ENCODE measurements at regions not wholly inside any gene's neighbourhood (a gene's known extent, or its start where the extent isn't known, plus 50 kb on each side); places are given as distances from the start of the nearest gene placed in this dataset.

DNA sequence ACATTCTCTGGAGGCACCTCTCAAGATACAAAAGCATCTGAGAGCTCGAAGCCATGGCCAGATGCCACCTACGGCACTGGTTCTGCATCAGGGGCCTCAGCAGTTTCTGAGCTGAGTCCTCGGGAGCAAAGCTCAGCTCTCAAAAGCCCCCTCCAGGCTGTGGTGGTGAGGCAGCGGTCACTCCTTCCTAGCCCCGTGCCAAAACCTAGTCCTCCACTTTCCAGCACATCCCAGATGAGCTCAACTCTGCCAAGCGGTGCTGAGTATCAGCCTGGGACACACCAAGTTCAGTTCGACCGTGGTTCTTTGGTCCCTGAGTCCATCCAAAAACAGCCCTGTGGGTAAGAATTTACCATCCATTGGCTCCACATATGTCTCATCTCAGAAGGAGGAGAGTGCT, 79.3 kb upstream of the STT3B start:
- no peak for TF ChIP-seq POLR2A (IDR thresholded peaks at IDR 0.05; ENCODE audit: extremely low read depth, insufficient read length)
- TF ChIP-seq, protein P1, sequence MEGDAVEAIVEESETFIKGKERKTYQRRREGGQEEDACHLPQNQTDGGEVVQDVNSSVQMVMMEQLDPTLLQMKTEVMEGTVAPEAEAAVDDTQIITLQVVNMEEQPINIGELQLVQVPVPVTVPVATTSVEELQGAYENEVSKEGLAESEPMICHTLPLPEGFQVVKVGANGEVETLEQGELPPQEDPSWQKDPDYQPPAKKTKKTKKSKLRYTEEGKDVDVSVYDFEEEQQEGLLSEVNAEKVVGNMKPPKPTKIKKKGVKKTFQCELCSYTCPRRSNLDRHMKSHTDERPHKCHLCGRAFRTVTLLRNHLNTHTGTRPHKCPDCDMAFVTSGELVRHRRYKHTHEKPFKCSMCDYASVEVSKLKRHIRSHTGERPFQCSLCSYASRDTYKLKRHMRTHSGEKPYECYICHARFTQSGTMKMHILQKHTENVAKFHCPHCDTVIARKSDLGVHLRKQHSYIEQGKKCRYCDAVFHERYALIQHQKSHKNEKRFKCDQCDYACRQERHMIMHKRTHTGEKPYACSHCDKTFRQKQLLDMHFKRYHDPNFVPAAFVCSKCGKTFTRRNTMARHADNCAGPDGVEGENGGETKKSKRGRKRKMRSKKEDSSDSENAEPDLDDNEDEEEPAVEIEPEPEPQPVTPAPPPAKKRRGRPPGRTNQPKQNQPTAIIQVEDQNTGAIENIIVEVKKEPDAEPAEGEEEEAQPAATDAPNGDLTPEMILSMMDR (IDR thresholded peaks at IDR 0.05; ENCODE audit: low read depth, low read length) = no peak
- TF ChIP-seq, protein P2, sequence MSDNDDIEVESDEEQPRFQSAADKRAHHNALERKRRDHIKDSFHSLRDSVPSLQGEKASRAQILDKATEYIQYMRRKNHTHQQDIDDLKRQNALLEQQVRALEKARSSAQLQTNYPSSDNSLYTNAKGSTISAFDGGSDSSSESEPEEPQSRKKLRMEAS (IDR thresholded peaks at IDR 0.05; ENCODE audit: low read depth, low read length) = no peak
- no peak for TF ChIP-seq MYC (IDR thresholded peaks at IDR 0.05; ENCODE audit: low read depth, low read length)
- no peak for DNase-seq (ENCODE audit: low read depth)
- no peak overlapping the region for H3K4me3 ChIP-seq (ENCODE audit: low read depth, low read length)

DNA sequence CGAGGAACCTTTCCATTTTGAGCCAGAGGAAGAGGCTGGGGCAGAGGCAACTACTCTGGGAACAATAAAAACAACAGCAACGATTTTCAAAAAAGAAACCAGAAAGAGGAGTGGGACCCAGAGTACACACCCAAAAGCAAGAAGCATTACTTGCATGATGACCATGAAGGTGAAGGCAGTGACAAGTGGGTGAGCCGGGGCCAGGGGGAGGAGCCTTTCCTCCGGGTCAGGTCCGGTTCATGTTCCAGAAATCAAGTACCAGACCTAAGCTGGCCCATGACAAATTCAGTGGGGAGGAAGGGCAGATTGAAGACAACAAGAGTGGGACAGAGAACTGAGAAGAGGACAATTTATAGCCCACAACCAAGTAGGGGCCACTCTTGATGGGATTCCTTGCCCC, 77.2 kb upstream of the STT3B start:
- no peak for DNase-seq (ENCODE audit: low read depth)
- no peak overlapping the region for H3K4me3 ChIP-seq (ENCODE audit: low read depth, low read length)
- no peak for TF ChIP-seq MYC (IDR thresholded peaks at IDR 0.05; ENCODE audit: low read depth, low read length)
- TF ChIP-seq, protein P2 (IDR thresholded peaks at IDR 0.05; ENCODE audit: low read depth, low read length) = no peak
- TF ChIP-seq, protein P1 (IDR thresholded peaks at IDR 0.05; ENCODE audit: low read depth, low read length) = no peak
- no peak for TF ChIP-seq POLR2A (IDR thresholded peaks at IDR 0.05; ENCODE audit: extremely low read depth, insufficient read length)

DNA sequence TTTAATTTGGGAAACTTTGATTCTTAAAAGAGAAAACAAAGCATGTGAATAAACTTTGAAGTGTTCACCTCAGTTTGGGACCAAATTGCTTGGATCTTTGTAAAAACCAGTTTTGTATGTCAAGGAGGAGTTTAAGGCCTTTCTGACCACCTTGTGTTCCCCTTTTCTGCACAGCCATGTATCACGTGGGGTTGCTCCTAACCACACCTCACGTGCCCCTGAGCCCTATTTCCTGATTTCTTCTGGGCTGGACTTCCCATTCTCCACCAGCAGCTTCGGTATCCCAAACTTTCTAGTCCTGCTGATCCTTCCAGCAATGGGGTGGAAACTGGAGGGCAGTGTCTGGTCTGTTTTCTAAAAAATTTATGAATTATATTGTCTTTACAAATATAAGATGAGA, 76.4 kb upstream of the STT3B start:
- no peak overlapping the region for H3K4me3 ChIP-seq (ENCODE audit: low read depth, low read length)
- peak; percentile 61 for DNase-seq (ENCODE audit: low read depth)
- TF ChIP-seq, protein P2 (IDR thresholded peaks at IDR 0.05; ENCODE audit: low read depth, low read length) = peak; percentile 87
- TF ChIP-seq MYC (IDR thresholded peaks at IDR 0.05; ENCODE audit: low read depth, low read length) = no peak

DNA sequence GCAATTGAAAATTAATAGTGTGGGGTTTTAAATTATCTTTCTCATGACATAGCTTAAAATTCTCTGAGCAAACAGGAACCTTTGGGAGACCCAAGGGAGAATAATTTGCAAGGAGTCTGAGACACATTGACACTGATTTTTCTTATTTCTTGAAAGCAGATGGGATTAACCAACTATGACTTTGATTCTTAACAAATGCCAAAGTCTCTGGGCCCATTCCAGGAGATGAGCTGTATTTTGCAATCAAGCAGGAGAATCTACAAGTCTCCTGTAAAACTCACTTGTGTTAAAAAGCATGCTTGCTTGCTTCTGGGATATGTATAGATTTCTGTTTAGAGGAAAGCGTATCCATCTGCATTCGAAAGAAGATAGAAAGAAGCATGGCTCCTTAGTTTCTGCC, 71.3 kb upstream of the STT3B start:
- TF ChIP-seq, protein P1 (IDR thresholded peaks at IDR 0.05; ENCODE audit: low read depth, low read length) = no peak
- TF ChIP-seq MYC (IDR thresholded peaks at IDR 0.05; ENCODE audit: low read depth, low read length) (no peak), POLR2A (IDR thresholded peaks at IDR 0.05; ENCODE audit: extremely low read depth, insufficient read length) (no peak)
- TF ChIP-seq, protein P2 (IDR thresholded peaks at IDR 0.05; ENCODE audit: low read depth, low read length) = no peak
- H3K4me3 ChIP-seq (ENCODE audit: low read depth, low read length) = no peak overlapping the region
- DNase-seq (ENCODE audit: low read depth) = no peak

DNA sequence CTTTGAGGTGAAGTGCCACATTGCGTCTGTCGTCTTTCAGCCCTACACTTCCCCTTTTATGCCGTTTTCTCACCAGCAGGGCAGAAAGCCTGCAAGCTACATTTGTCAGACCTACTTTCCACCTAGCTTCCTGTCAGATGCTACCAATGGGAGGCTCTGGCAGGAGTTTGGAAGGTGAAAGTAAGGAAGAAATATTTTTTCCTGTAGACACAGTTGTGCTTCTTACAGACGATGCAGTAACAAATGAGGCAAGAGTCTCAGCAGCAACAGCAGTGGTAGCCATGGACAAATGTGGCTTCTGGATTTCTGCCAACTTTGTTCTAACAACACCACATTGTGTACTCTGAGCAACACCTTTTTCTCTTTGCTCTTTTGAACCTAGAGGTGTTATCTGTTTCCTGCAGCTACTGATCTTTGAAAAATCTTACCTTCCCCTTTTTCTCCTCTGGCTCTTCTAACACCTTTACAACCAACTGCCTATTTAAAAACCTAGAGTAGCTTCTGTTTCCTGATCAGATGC, 70.6 kb upstream of the STT3B start:
- DNase-seq (ENCODE audit: low read depth) = peak; percentile 76
- H3K4me3 ChIP-seq (ENCODE audit: low read depth, low read length) = no peak overlapping the region
- no peak for TF ChIP-seq POLR2A (IDR thresholded peaks at IDR 0.05; ENCODE audit: extremely low read depth, insufficient read length)
- TF ChIP-seq, protein P1 (IDR thresholded peaks at IDR 0.05; ENCODE audit: low read depth, low read length) = peak; percentile 15
- TF ChIP-seq, protein P2 (IDR thresholded peaks at IDR 0.05; ENCODE audit: low read depth, low read length) = no peak
- no peak; the same call in 1 of the 2 replicates for TF ChIP-seq MYC (IDR thresholded peaks at IDR 0.05; ENCODE audit: low read depth, low read length)

DNA sequence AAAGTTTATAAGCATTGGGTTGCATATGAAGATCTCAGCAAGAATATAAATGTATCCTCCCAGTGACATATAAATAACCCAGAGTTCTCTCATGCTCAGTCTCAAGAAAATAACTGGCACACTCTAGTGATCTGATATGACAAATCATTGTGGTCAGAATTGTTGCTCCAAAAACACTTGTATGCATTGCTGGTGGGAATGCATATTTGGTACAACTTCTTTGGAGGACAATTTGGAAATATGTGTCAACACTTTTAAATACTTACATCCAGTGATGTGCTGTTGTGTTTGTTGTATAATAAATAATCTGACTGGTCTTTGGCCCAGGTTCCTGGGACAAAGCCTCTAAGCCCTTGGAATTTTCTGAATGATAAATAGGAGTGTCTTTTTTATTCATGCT, 66.7 kb upstream of the STT3B start:
- no peak for DNase-seq (ENCODE audit: low read depth)
- H3K4me3 ChIP-seq (ENCODE audit: low read depth, low read length) = no peak overlapping the region
- no peak for TF ChIP-seq MYC (IDR thresholded peaks at IDR 0.05; ENCODE audit: low read depth, low read length)
- TF ChIP-seq, protein P1 (IDR thresholded peaks at IDR 0.05; ENCODE audit: low read depth, low read length) = no peak
- TF ChIP-seq, protein P2 (IDR thresholded peaks at IDR 0.05; ENCODE audit: low read depth, low read length) = no peak
- no peak for TF ChIP-seq POLR2A (IDR thresholded peaks at IDR 0.05; ENCODE audit: extremely low read depth, insufficient read length)
